ENCODE measurements at regions not wholly inside any gene's neighbourhood (a gene's known extent, or its start where the extent isn't known, plus 50 kb on each side); places are given as distances from the start of the nearest gene placed in this dataset.

DNA sequence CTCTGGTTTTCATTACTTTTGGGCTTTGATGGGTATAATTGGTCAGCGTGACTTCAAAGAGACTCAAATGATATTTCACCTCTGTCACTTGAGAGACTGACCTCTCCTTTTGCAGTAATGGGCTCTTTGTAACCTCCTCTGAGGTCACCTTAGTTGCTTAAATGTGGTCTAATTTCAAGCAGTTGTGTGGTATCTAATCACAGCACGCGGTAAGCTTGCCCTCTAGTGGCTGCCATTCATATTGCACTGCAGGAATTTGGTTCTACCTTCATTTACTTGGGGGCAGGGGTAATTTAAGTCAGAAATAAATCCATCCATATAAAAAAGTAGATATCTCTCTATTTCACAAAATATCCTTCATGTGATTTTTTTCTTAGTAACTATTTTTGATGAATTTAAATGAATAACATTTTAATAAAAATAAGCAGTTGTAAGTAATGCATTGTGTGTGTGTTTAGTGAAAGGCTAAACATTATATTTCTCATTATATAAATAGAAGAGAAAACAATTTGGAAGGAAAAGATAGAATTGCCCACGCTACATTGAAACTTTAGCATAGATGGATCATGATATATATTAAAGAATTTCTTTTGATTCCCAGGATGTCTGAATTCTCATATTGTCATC, 55.0 kb upstream of the ANO3 start:
- DNase-seq, result peak; percentile 21 to 39

DNA sequence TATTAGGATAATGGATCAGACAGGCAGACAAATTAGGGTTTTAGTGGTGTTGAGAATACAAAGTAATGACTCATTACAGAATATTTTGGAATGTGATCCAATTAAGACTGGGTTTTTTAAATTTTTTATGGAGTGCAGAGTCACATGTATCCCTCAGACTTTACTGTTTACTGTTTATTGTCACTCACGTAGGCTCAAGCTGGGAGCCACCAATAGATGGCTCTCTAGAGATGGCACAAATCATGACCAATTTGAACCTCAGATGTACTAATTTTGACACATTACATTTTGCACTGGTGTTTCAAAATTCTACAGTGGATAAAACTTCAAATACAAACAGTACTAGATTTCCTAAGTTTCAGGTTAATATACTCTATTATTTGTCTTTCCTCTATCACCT, 53.6 kb upstream of the ANO3 start:
- DNase-seq, result no peak

All from stimulated activated CD4-positive, alpha-beta T cell treated with anti-CD3 and anti-CD28 coated beads, Interleukin-2, amount 100 ng/mL, for 48 hours (primary cell).